Right cardiac atrium (tissue), 5 donors: ENCODE measurements at regions not wholly inside any gene's neighbourhood (a gene's known extent, or its start where the extent isn't known, plus 50 kb on each side); places are given as distances from the start of the nearest gene placed in this dataset.
A peak's percentile ranks its signal among the peaks of the same experiment; 100 is the strongest.

Experiments used
- ATAC-seq, 2 donors: fragments of 200-7000 bp; cut with Tn5 transposase; one replicate each; pipeline versions ENCODE4 v1.8.0 to v1.9.1; 2020; ENCODE audit warnings: moderate library complexity in 2 of 2, mild to moderate bottlenecking in 1 of 2
- DNase-seq, 3 donors: peaks; one replicate each; pipeline ENCODE4 v3.0.0-alpha.2; 2020
- H3K27ac ChIP-seq: one replicate; pipeline ENCODE4 v1.5.1; 2013; ENCODE audit warnings: mild to moderate bottlenecking, low read length, control low read depth, moderate library complexity
- H3K27me3 ChIP-seq: one replicate; pipeline ENCODE4 v1.6.1; 2013; ENCODE audit not compliant: control insufficient read depth, insufficient read depth
- H3K4me1 ChIP-seq: one replicate; pipeline ENCODE4 v1.6.1; 2013; ENCODE audit warnings: low read length; ENCODE audit not compliant: control insufficient read depth, insufficient read depth
- H3K4me3 ChIP-seq: one replicate; pipeline ENCODE4 v1.5.1; 2013; ENCODE audit warnings: low read length, control low read depth
- H3K9me3 ChIP-seq: one replicate; pipeline ENCODE4 v1.6.1; 2013; ENCODE audit warnings: low read length; ENCODE audit not compliant: control insufficient read depth
- WGBS: extraction: QIAGEN DNeasy Blood & Tissue Kit; methylation state at CpG from one replicate; pipeline ENCODE4 v1.1.7; 2013; 5-methylcytosine and 5-hydroxymethylcytosine counted together
- intact Hi-C, 4 donors: fragments of 100-400 bp; cut with DNase I; formaldehyde crosslinking; loops; one replicate each; pipeline versions ENCODE4 v1.11.0 to v1.14.0; 2022 to 2023
- donor health status: healthy with polysubstance abuse.
- donor health status: DM: no; HTN: yes; CAD: no.
- donor health status: DM: no; HTN: no; CAD: no.
- donor health status: DM: no; HTN: yes; CAD: no; lungs with severe emphysema.
- donor health status: DM: yes; HTN: yes; CAD: no.

- Histone ChIP-seq H3K27me3 (no peaks in the 10 kb centered on the region), H3K9me3 (no peaks in the 10 kb centered on the region), H3K4me1 (no peaks in the 10 kb centered on the region), H3K27ac (no peak overlapping the region), H3K4me3 (no peak overlapping the region)
- ATAC-seq: no peak
- WGBS: 93% methylated on average over 2 of the region's 2 CpGs
- no peak for DNase-seq
- intact Hi-C loops: no loop called here
Measured at GRCh38 chr14:71690478-71690877, 241.8 kb upstream of the RGS6 start.

- DNase-seq (no peak), ATAC-seq (no peak)
- intact Hi-C loops: no loop called here
- no peaks in the 10 kb centered on the region for H3K27me3 ChIP-seq
- no peak overlapping the region for H3K4me3 ChIP-seq
- no peaks in the 10 kb centered on the region for H3K4me1 ChIP-seq
- WGBS: 62% methylated on average over 4 of the region's 4 CpGs
- no peaks in the 10 kb centered on the region for H3K9me3 ChIP-seq
- H3K27ac ChIP-seq: no peak overlapping the region
Measured at GRCh38 chr14:71692496-71692895, 239.7 kb upstream of the RGS6 start.

- no peaks in the 10 kb centered on the region for H3K27me3 ChIP-seq
- no peak overlapping the region for H3K27ac ChIP-seq
- WGBS: 84% methylated on average over 6 of the region's 6 CpGs
- intact Hi-C loops: no loop called here
- H3K9me3 ChIP-seq: no peaks in the 10 kb centered on the region
- H3K4me1 ChIP-seq: no peaks in the 10 kb centered on the region
- ATAC-seq: no peak
- DNase-seq: no peak
- no peak overlapping the region for H3K4me3 ChIP-seq
Measured at GRCh38 chr14:71693381-71693780, 238.8 kb upstream of the RGS6 start.

DNA sequence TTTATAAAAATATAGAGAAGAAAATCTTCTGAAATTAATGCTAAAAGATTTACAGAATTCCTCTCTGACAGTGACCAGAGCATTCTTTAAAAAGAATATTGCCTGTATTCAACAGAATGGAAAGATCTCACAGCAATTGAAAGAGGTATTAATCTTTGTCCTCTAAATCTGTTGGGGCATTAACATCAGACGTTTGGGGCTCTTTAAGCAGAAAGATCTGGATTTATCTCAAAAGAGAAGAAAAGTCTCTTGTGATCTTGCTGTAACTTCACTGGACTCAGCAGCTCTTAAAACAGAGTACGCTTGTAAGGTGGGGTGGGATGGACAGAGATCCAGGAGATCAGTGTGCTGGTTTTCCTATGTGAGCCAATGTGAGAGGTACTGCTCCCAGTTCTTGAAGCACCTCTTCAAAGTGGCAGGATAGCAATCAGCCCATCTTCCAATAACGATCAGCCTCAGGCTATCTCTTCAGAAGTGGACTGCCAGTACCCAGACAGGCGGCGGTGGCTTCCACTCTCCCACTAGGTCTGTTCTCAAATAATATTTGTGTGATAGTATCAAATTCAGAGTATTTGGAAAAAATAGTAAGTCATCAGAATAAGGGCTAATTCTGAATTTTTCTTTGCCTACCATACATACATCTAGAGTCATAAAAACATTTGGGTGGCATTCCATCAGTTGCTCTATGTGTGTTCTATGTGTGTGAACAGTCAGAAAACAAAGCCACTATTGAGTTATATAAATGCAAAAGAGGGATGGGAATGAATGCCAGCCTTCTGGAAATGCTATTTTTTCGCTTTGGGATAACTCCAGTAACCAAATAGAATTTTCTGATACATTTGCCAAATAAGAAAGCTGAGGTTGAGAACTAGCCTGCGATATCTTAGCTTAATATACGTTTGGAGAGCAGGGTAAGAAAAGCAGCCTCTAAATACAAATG is 237.4 kb upstream of the RGS6 start:
- H3K4me3 ChIP-seq: no peak overlapping the region
- H3K4me1 ChIP-seq: no peaks in the 10 kb centered on the region
- H3K27ac ChIP-seq: no peak overlapping the region
- no peak for DNase-seq
- ATAC-seq: no peak
- 93% methylated on average over 8 of the region's 8 CpGs for WGBS
- no peaks in the 10 kb centered on the region for H3K27me3 ChIP-seq
- intact Hi-C loops: no loop called here
- H3K9me3 ChIP-seq: no peaks in the 10 kb centered on the region

DNA sequence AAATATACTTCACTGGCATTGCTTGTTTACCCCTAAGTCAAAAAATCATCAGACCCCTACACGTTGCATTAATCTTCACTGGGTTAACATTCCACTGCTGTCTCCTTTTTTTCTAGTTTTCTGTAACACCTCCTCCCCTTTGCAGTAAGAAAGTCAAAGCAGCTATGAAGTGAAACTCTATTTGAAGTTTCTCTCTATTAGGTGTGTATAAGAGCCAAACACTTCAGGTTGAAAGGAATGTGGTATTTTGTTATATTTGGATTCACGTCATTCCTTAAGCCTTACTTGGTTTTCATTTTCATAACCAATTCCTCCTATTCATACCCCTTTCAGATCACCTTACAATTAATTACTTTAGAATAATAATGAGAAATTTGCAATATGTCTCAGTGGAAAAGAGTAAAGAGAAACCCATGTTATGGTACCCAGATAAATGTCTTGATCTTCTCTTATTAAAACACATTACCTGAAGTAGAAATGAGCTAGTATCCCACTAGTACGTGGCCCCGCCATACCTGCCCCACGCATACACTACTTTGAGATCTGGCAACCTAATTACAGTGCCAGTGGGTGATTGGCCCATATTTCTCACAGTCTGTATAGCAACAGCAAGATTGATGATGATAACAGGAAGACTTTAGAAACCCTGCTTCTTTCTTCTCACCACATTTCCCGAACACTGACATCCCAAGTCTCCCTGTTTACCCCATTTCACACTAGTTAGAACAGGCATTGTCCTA is 236.4 kb upstream of the RGS6 start:
- Histone ChIP-seq H3K4me3 (no peak overlapping the region), H3K27ac (no peak overlapping the region), H3K27me3 (no peaks in the 10 kb centered on the region), H3K9me3 (no peaks in the 10 kb centered on the region), H3K4me1 (no peaks in the 10 kb centered on the region)
- ATAC-seq: no peak
- intact Hi-C loops: no loop called here
- DNase-seq: no peak
- 93% methylated on average over 6 of the region's 6 CpGs for WGBS

- H3K4me1 ChIP-seq: no peaks in the 10 kb centered on the region
- WGBS: 84% methylated on average over 4 of the region's 4 CpGs
- intact Hi-C loops: no loop called here
Measured at GRCh38 chr14:71698027-71698426, 234.2 kb upstream of the RGS6 start.

DNA sequence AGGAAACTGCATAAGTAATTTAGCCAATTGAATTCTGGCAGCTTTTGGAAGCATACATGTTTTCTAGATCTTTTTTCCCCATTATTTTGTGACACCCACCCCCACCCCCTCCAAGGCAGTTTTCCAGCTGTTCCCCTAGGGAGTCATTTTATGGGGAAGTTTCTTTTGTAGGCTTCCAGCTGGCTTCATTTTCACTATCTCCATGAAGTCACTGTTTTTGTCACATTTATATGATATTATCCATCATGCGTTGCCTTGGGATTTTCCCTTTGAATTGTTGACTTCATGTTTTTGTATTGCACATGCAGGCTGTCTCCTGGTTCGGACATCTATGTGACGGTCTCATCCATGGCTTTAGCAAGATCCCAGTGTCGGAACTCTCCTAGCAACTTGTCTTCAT is 233.6 kb upstream of the RGS6 start:
- WGBS: 56% methylated on average over 4 of the region's 4 CpGs
- Histone ChIP-seq H3K9me3 (no peaks in the 10 kb centered on the region), H3K27ac (no peak overlapping the region), H3K4me3 (no peak overlapping the region), H3K27me3 (no peaks in the 10 kb centered on the region), H3K4me1 (no peaks in the 10 kb centered on the region)
- intact Hi-C loops: no loop called here
- no peak for ATAC-seq
- DNase-seq: no peak

More at GRCh38 chr14:71698027-71698426, 234.2 kb upstream of the RGS6 start:
- DNase-seq (no peak), ATAC-seq (no peak)
- no peak overlapping the region for H3K4me3 ChIP-seq
- H3K27ac ChIP-seq: no peak overlapping the region
- H3K9me3 ChIP-seq: no peaks in the 10 kb centered on the region
- H3K27me3 ChIP-seq: no peaks in the 10 kb centered on the region

GRCh38 chr14:71701990-71702389 is 230.2 kb upstream of the RGS6 start:
- no peak for ATAC-seq
- Histone ChIP-seq H3K27me3 (no peaks in the 10 kb centered on the region), H3K27ac (no peak overlapping the region), H3K4me3 (no peak overlapping the region), H3K9me3 (no peaks in the 10 kb centered on the region), H3K4me1 (no peaks in the 10 kb centered on the region)
- intact Hi-C loops: no loop called here
- 97% methylated on average over 5 of the region's 5 CpGs for WGBS
- DNase-seq: no peak

GRCh38 chr14:71702786-71703185 is 229.4 kb upstream of the RGS6 start:
- no peaks in the 10 kb centered on the region for H3K27me3 ChIP-seq
- intact Hi-C loops: no loop called here
- DNase-seq (no peak), ATAC-seq (no peak)
- no peak overlapping the region for H3K27ac ChIP-seq
- no peak overlapping the region for H3K4me3 ChIP-seq
- H3K9me3 ChIP-seq: no peaks in the 10 kb centered on the region
- H3K4me1 ChIP-seq: no peaks in the 10 kb centered on the region
- WGBS: 66% methylated on average over 2 of the region's 2 CpGs

GRCh38 chr14:71703477-71703876 is 228.8 kb upstream of the RGS6 start:
- H3K27me3 ChIP-seq: no peaks in the 10 kb centered on the region
- no peak for DNase-seq
- no peak overlapping the region for H3K4me3 ChIP-seq
- no peaks in the 10 kb centered on the region for H3K4me1 ChIP-seq
- WGBS: 14% methylated on average over 4 of the region's 4 CpGs
- intact Hi-C loops: no loop called here
- H3K27ac ChIP-seq: no peak overlapping the region
- no peaks in the 10 kb centered on the region for H3K9me3 ChIP-seq
- peak; percentile 40 to 64 for ATAC-seq

DNA sequence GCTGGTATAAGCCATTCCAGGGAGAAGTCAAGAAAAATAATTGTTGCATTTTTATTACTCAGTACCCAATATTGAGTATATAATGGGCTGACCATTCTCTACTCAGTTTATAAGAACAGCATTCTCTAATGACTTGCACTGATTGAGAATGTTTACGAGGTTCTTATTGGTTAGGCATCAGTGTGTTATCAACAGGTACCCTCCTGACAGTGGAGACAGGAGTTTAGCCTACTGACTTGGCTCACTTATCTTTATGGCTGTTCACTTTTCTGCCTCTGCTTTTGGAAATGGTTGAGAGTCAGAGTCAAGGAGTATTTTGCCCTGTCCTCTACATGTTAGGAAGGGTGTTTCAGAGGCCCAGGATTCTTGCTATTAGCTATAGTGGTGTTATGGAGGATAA is 228.0 kb upstream of the RGS6 start:
- no peaks in the 10 kb centered on the region for H3K27me3 ChIP-seq
- intact Hi-C loops: no loop called here
- no peak overlapping the region for H3K4me3 ChIP-seq
- ATAC-seq (no peak), DNase-seq (no peak)
- 95% methylated on average over 1 of the region's 1 CpG for WGBS
- H3K4me1 ChIP-seq: no peaks in the 10 kb centered on the region
- H3K27ac ChIP-seq: no peak overlapping the region
- H3K9me3 ChIP-seq: no peaks in the 10 kb centered on the region
